Glutamatergic neuron (in vitro differentiated cells): ENCODE measurements at regions not wholly inside any gene's neighbourhood (a gene's known extent, or its start where the extent isn't known, plus 50 kb on each side); places are given as distances from the start of the nearest gene placed in this dataset.

Experiments
- DNase-seq: peaks from one replicate; pipeline ENCODE4 v3.0.0; 2022
- H3K27ac Mint-ChIP-seq: one replicate; pipeline ENCODE4 v1.8.0; 2020; ENCODE audit warnings: mild to moderate bottlenecking, mixed read lengths, inconsistent platforms; ENCODE audit not compliant: unreplicated experiment
- H3K27me3 Mint-ChIP-seq: one replicate; pipeline ENCODE4 v1.8.0; 2020; ENCODE audit warnings: mild to moderate bottlenecking, moderate library complexity, mixed read lengths, inconsistent platforms; ENCODE audit not compliant: unreplicated experiment
- H3K36me3 Mint-ChIP-seq: one replicate; pipeline ENCODE4 v1.8.0; 2020; ENCODE audit warnings: mild to moderate bottlenecking, mixed read lengths, inconsistent platforms; ENCODE audit not compliant: unreplicated experiment
- H3K4me1 Mint-ChIP-seq: one replicate; pipeline ENCODE4 v1.8.0; 2020; ENCODE audit warnings: mild to moderate bottlenecking, low read depth, mixed read lengths, inconsistent platforms; ENCODE audit not compliant: unreplicated experiment
- H3K4me3 Mint-ChIP-seq: one replicate; pipeline ENCODE4 v1.8.0; 2020; ENCODE audit warnings: mild to moderate bottlenecking, mixed read lengths, inconsistent platforms; ENCODE audit not compliant: unreplicated experiment
- H3K9me3 Mint-ChIP-seq: one replicate; pipeline ENCODE4 v1.8.0; 2020; ENCODE audit warnings: mild to moderate bottlenecking, moderate library complexity, mixed read lengths, inconsistent platforms; ENCODE audit not compliant: unreplicated experiment
- CTCF ChIP-seq: fragments of 200-600 bp; sonication (generic); IDR thresholded peaks from one replicate; pipeline ENCODE4 v1.5.0; 2021; ENCODE audit not compliant: partially characterized antibody, unreplicated experiment

DNA sequence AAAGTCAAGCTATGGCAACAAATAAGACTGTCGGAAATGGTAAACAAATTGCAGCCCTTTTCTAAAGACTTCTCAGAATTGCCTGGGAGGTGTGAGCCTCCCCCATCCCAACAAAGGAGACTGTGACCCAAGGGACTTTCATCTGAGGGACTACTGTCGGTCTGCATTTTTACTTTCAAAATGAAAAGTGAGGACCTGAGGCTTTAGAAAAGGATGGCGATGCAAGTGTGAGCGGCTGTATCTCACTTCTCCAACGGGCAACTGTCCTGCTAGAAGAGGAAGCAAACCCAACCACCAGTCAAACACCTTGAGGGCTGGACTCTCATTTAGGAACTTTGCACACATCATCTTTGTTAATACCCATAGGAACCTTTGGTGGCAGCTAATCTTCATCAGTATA lies 62.6 kb upstream of the CLNK start:
- no peak overlapping the region for H3K4me3 Mint-ChIP-seq
- no peaks in the 10 kb centered on the region for H3K9me3 Mint-ChIP-seq
- H3K27me3 Mint-ChIP-seq = no peaks in the 10 kb centered on the region
- H3K27ac Mint-ChIP-seq = no peak overlapping the region
- H3K36me3 Mint-ChIP-seq = no peaks in the 10 kb centered on the region
- no peaks in the 10 kb centered on the region for H3K4me1 Mint-ChIP-seq
- TF ChIP-seq CTCF = no peak
- no peak for DNase-seq

- Mint-ChIP-seq H3K36me3 (no peaks in the 10 kb centered on the region), H3K4me3 (no peak overlapping the region), H3K27me3 (no peaks in the 10 kb centered on the region), H3K9me3 (no peaks in the 10 kb centered on the region), H3K27ac (no peak overlapping the region), H3K4me1 (no peaks in the 10 kb centered on the region)
- no peak for DNase-seq
- TF ChIP-seq CTCF = no peak
These were observed 62.0 kb upstream of the CLNK start for GRCh38 chr4:10746371-10747171.

DNA sequence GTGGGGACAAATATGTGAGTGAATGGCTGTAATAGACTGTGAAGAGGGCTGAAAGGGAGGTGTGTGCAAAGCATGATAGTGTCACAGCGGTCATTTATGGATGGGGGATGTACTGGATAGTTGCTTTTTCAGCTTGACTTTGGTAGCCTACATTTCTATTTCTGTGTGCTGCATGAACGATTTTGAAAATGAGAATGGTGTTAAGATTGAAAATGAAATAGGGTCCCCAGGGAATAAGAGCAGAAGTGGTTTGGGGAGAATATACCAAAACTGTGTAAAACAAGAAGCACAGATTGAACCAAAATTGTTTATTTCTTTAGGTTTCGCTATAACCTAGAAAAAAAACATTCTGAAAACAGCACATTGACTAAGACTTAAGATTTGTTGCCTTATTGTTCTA lies 58.8 kb upstream of the CLNK start:
- Mint-ChIP-seq H3K27me3 (no peaks in the 10 kb centered on the region), H3K36me3 (no peaks in the 10 kb centered on the region), H3K4me3 (no peak overlapping the region), H3K4me1 (no peaks in the 10 kb centered on the region), H3K9me3 (no peaks in the 10 kb centered on the region), H3K27ac (no peak overlapping the region)
- DNase-seq = no peak
- no peak for TF ChIP-seq CTCF

GRCh38 chr4:10741961-10742699 lies 57.6 kb upstream of the CLNK start:
- no peak for TF ChIP-seq CTCF
- Mint-ChIP-seq H3K4me1 (no peaks in the 10 kb centered on the region), H3K9me3 (no peaks in the 10 kb centered on the region), H3K27ac (no peak overlapping the region), H3K27me3 (no peaks in the 10 kb centered on the region), H3K36me3 (no peaks in the 10 kb centered on the region), H3K4me3 (no peak overlapping the region)
- DNase-seq = no peak
